Colonic mucosa (tissue), 4 donors: ENCODE measurements at regions not wholly inside any gene's neighbourhood (a gene's known extent, or its start where the extent isn't known, plus 50 kb on each side); places are given as distances from the start of the nearest gene placed in this dataset.

ENCODE experiments used
- DNase-seq: peaks from one replicate; pipeline ENCODE4 v3.0.0-alpha.2; 2020
- H3K27ac ChIP-seq: fragments of 200-600 bp; one replicate; pipeline ENCODE4 v1.8.0; 2021
- H3K27me3 ChIP-seq: fragments of 200-600 bp; one replicate; pipeline ENCODE4 v1.8.0; 2021
- H3K36me3 ChIP-seq: fragments of 200-600 bp; one replicate; pipeline ENCODE4 v1.8.0; 2021
- H3K4me1 ChIP-seq: fragments of 200-600 bp; one replicate; pipeline ENCODE4 v1.8.0; 2021; ENCODE audit warnings: mild to moderate bottlenecking
- H3K4me3 ChIP-seq: fragments of 200-600 bp; one replicate; pipeline ENCODE4 v1.8.0; 2021
- H3K9ac ChIP-seq, 2 donors: one replicate each; pipeline ENCODE4 v1.7.0; 2013; ENCODE audit warnings: control low read depth in 2 of 2, low read depth in 2 of 2, low read length in 2 of 2
- H3K9me3 ChIP-seq: fragments of 200-600 bp; one replicate; pipeline ENCODE4 v1.8.0; 2021
- CTCF ChIP-seq: fragments of 200-600 bp; IDR thresholded peaks from one replicate; pipeline ENCODE4 v1.8.0; 2022; ENCODE audit warnings: antibody characterized with exemption, mild to moderate bottlenecking
- intact Hi-C: fragments of 100-400 bp; cut with DNase I; formaldehyde crosslinking; loops from one replicate; pipeline ENCODE4 v1.14.1; 2022
- donor health status: healthy.
- donor health status: DM: no; HTN: no; CAD: no.
- donor health status: DM: no; HTN: no; CAD: no.

- H3K27me3 ChIP-seq, result no peaks in the 10 kb centered on the region
- no peak overlapping the region for H3K9ac ChIP-seq
- intact Hi-C loops, result no loop called here
- H3K9me3 ChIP-seq, result no peaks in the 10 kb centered on the region
- H3K36me3 ChIP-seq, result no peaks in the 10 kb centered on the region
- H3K27ac ChIP-seq, result no peak overlapping the region
- DNase-seq, result no peak
- no peak overlapping the region for H3K4me3 ChIP-seq
- no peak for TF ChIP-seq CTCF
- H3K4me1 ChIP-seq, result no peaks in the 10 kb centered on the region
Measured at GRCh38 chr9:117919538-117919937, 215.3 kb downstream of the TLR4 start.

GRCh38 chr9:117926031-117926658, 221.9 kb downstream of the TLR4 start:
- H3K9me3 ChIP-seq, result no peaks in the 10 kb centered on the region
- no peak for TF ChIP-seq CTCF
- intact Hi-C loops, result no loop called here

GRCh38 chr9:117927354-117927753, 223.2 kb downstream of the TLR4 start:
- DNase-seq, result no peak
- TF ChIP-seq CTCF, result no peak
- Histone ChIP-seq H3K9me3 (no peaks in the 10 kb centered on the region), H3K27ac (no peak overlapping the region), H3K9ac (no peak overlapping the region), H3K36me3 (no peaks in the 10 kb centered on the region), H3K4me1 (no peaks in the 10 kb centered on the region), H3K27me3 (no peaks in the 10 kb centered on the region), H3K4me3 (no peak overlapping the region)
- intact Hi-C loops, result no loop called here

More at GRCh38 chr9:117926031-117926658, 221.9 kb downstream of the TLR4 start:
- H3K27ac ChIP-seq, result no peak overlapping the region
- H3K9ac ChIP-seq, result no peak overlapping the region
- no peaks in the 10 kb centered on the region for H3K27me3 ChIP-seq
- no peaks in the 10 kb centered on the region for H3K36me3 ChIP-seq
- H3K4me3 ChIP-seq, result no peak overlapping the region
- no peaks in the 10 kb centered on the region for H3K4me1 ChIP-seq
- no peak for DNase-seq

- Histone ChIP-seq H3K36me3 (no peaks in the 10 kb centered on the region), H3K27ac (no peak overlapping the region)
- intact Hi-C loops, result no loop called here
Measured at GRCh38 chr9:117929868-117930267, 225.7 kb downstream of the TLR4 start.

GRCh38 chr9:117932585-117932984, 228.4 kb downstream of the TLR4 start:
- Histone ChIP-seq H3K27me3 (no peaks in the 10 kb centered on the region), H3K27ac (no peak overlapping the region), H3K36me3 (no peaks in the 10 kb centered on the region), H3K4me1 (no peaks in the 10 kb centered on the region), H3K9ac (no peak overlapping the region), H3K9me3 (no peaks in the 10 kb centered on the region), H3K4me3 (no peak overlapping the region)
- DNase-seq, result no peak
- intact Hi-C loops, result no loop called here
- TF ChIP-seq CTCF, result no peak

More at GRCh38 chr9:117929868-117930267, 225.7 kb downstream of the TLR4 start:
- DNase-seq, result no peak
- TF ChIP-seq CTCF, result no peak
- H3K4me3 ChIP-seq, result no peak overlapping the region
- H3K9me3 ChIP-seq, result no peaks in the 10 kb centered on the region
- no peak overlapping the region for H3K9ac ChIP-seq
- H3K27me3 ChIP-seq, result no peaks in the 10 kb centered on the region
- no peaks in the 10 kb centered on the region for H3K4me1 ChIP-seq
